Loucy (cell line): ENCODE measurements at regions not wholly inside any gene's neighbourhood (a gene's known extent, or its start where the extent isn't known, plus 50 kb on each side); places are given as distances from the start of the nearest gene placed in this dataset.

Experiments
- H2AFZ ChIP-seq: fragments of 200-600 bp; sonication (generic); 2 replicates; pipeline ENCODE4 v1.6.0; 2016; ENCODE audit warnings: antibody characterized with exemption, mild to moderate bottlenecking, low read length, moderate library complexity
- H3F3A ChIP-seq: fragments of 200-600 bp; 2 replicates; pipeline ENCODE4 v1.6.0; 2016; ENCODE audit warnings: antibody characterized with exemption, low read depth, mild to moderate bottlenecking
- H3K27me3 ChIP-seq: fragments of 200-600 bp; sonication (generic); 2 replicates; pipeline ENCODE4 v1.6.1; 2014; ENCODE audit warnings: low read length, mild to moderate bottlenecking; ENCODE audit not compliant: insufficient read depth, poor library complexity, severe bottlenecking
- H3K36me3 ChIP-seq: fragments of 200-600 bp; sonication (generic); 2 replicates; pipeline ENCODE4 v1.6.1; 2016; ENCODE audit warnings: low read length; ENCODE audit not compliant: insufficient read depth
- H3K4me1 ChIP-seq: fragments of 200-600 bp; sonication (generic); 2 replicates; pipeline ENCODE4 v1.5.1; 2014; ENCODE audit warnings: low read length, mild to moderate bottlenecking; ENCODE audit not compliant: insufficient read depth, poor library complexity, severe bottlenecking
- H3K4me2 ChIP-seq: fragments of 200-600 bp; sonication (generic); 2 replicates; pipeline ENCODE4 v1.6.0; 2014; ENCODE audit warnings: antibody characterized with exemption, low read length, low read depth, mild to moderate bottlenecking; ENCODE audit not compliant: poor library complexity, severe bottlenecking
- H3K4me3 ChIP-seq: fragments of 200-600 bp; sonication (generic); 2 replicates; pipeline ENCODE4 v1.5.1; 2014; ENCODE audit warnings: low read length, mild to moderate bottlenecking, mixed read lengths; ENCODE audit not compliant: poor library complexity, severe bottlenecking
- H3K79me2 ChIP-seq: fragments of 200-600 bp; sonication (generic); 2 replicates; pipeline ENCODE4 v1.6.1; 2014; ENCODE audit warnings: low read length; ENCODE audit not compliant: insufficient read depth
- H3K9ac ChIP-seq: fragments of 200-600 bp; sonication (generic); 2 replicates; pipeline ENCODE4 v1.6.0; 2014; ENCODE audit warnings: mild to moderate bottlenecking, low read depth, low read length, moderate library complexity; ENCODE audit not compliant: poor library complexity, severe bottlenecking
- H3K9me2 ChIP-seq: fragments of 200-600 bp; sonication (generic); replicated peaks from 2 replicates; pipeline ENCODE4 v1.6.1; 2016; ENCODE audit warnings: low read depth, low read length, mixed read lengths
- H3K9me3 ChIP-seq: fragments of 200-600 bp; sonication (generic); 2 replicates; pipeline ENCODE4 v1.6.1; 2014; ENCODE audit warnings: mild to moderate bottlenecking, antibody characterized with exemption, low read length, low read depth; ENCODE audit not compliant: insufficient read depth
- H4K20me1 ChIP-seq: fragments of 200-600 bp; sonication (generic); 2 replicates; pipeline ENCODE4 v1.6.0; 2014; ENCODE audit warnings: antibody characterized with exemption, low read length, mild to moderate bottlenecking; ENCODE audit not compliant: insufficient read depth, poor library complexity, severe bottlenecking
- EZH2phosphoT487 ChIP-seq: fragments of 200-600 bp; IDR thresholded peaks from 2 replicates; pipeline ENCODE4 v1.6.1; 2018; ENCODE audit warnings: antibody characterized with exemption, mild to moderate bottlenecking, moderate library complexity, borderline replicate concordance
- TF ChIP-seq, protein P1 (sequence below): fragments of 200-600 bp; sonication (generic); conservative IDR thresholded peaks from 2 replicates; pipeline ENCODE4 v1.5.1; 2014; ENCODE audit warnings: mild to moderate bottlenecking, antibody characterized with exemption, low read length

DNA sequence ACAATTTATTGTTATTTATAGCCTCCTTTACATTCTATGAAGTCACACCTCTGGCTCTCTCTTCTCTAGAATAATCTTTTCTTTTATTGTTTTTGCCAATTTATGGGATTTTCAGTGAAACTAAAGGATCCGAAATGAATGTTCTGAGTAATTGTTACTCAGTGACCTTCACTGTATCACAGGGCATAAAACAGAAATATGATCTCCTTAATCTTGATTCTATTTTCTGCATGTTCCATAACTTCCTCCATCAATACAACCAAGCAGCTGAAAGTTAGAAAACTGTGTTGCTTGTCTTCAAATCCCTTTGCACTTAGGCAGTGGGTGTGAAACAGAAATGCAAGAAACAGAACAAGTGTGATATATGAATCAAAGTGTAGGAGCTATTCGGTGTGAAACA is 57.4 kb upstream of the FERD3L start:
- TF ChIP-seq, protein P1, sequence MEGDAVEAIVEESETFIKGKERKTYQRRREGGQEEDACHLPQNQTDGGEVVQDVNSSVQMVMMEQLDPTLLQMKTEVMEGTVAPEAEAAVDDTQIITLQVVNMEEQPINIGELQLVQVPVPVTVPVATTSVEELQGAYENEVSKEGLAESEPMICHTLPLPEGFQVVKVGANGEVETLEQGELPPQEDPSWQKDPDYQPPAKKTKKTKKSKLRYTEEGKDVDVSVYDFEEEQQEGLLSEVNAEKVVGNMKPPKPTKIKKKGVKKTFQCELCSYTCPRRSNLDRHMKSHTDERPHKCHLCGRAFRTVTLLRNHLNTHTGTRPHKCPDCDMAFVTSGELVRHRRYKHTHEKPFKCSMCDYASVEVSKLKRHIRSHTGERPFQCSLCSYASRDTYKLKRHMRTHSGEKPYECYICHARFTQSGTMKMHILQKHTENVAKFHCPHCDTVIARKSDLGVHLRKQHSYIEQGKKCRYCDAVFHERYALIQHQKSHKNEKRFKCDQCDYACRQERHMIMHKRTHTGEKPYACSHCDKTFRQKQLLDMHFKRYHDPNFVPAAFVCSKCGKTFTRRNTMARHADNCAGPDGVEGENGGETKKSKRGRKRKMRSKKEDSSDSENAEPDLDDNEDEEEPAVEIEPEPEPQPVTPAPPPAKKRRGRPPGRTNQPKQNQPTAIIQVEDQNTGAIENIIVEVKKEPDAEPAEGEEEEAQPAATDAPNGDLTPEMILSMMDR = no peak
- no peak for TF ChIP-seq EZH2phosphoT487
- H3K9me2 ChIP-seq = no peaks in the 10 kb centered on the region
- H3K36me3 ChIP-seq = no peaks in the 10 kb centered on the region
- no peaks in the 10 kb centered on the region for H3K27me3 ChIP-seq
- H3K79me2 ChIP-seq = no peaks in the 10 kb centered on the region
- H3K4me1 ChIP-seq = no peaks in the 10 kb centered on the region
- no peak overlapping the region for H3K4me2 ChIP-seq
- no peak overlapping the region for H3K4me3 ChIP-seq
- H3K9ac ChIP-seq = no peak overlapping the region
- no peaks in the 10 kb centered on the region for H3F3A ChIP-seq
- no peaks in the 10 kb centered on the region for H4K20me1 ChIP-seq
- 0 out of 2 replicates have a peak overlapping the region, but pooled peaks have one; percentile 5 for H2AFZ ChIP-seq
- no peaks in the 10 kb centered on the region for H3K9me3 ChIP-seq
